CD4-positive, alpha-beta T cell treated with Interleukin-15 for 1 hour (primary cell): ENCODE measurements at regions not wholly inside any gene's neighbourhood (a gene's known extent, or its start where the extent isn't known, plus 50 kb on each side); places are given as distances from the start of the nearest gene placed in this dataset.
"Not testable (repeated sequence)": the region's sequence is repeated elsewhere in the genome, so short reads cannot be mapped to it uniquely, and the experiment has no call there.

Experiments
- DNase-seq: peaks from one replicate; pipeline ENCODE4 v3.0.0-alpha.2; 2020

- DNase-seq, result no peak
Observed at GRCh38 chr3:168839653-168840052, 743.9 kb upstream of the GOLIM4 start.

GRCh38 chr3:168834558-168834957 lies 738.8 kb upstream of the GOLIM4 start:
- DNase-seq, result no peak

- no peak for DNase-seq
Observed at GRCh38 chr3:168828943-168829342, 733.2 kb upstream of the GOLIM4 start.

GRCh38 chr3:168828536-168828935 lies 732.8 kb upstream of the GOLIM4 start:
- no peak for DNase-seq

GRCh38 chr3:168828014-168828413 lies 732.3 kb upstream of the GOLIM4 start:
- DNase-seq, result no peak

GRCh38 chr3:168824107-168824506 lies 728.4 kb upstream of the GOLIM4 start:
- no peak for DNase-seq

- no peak for DNase-seq
Observed at GRCh38 chr3:168823466-168823865, 727.7 kb upstream of the GOLIM4 start.

GRCh38 chr3:168820810-168821415 lies 725.2 kb upstream of the GOLIM4 start:
- DNase-seq, result no peak

- DNase-seq, result no peak
Observed at GRCh38 chr3:168817177-168817576, 721.5 kb upstream of the GOLIM4 start.

- DNase-seq, result no peak
Observed at GRCh38 chr3:168815946-168816345, 720.2 kb upstream of the GOLIM4 start.

GRCh38 chr3:168813225-168813802 lies 717.6 kb upstream of the GOLIM4 start:
- DNase-seq, result no peak

GRCh38 chr3:168812234-168812633 lies 716.5 kb upstream of the GOLIM4 start:
- no peak for DNase-seq

GRCh38 chr3:168808596-168808995 lies 712.9 kb upstream of the GOLIM4 start:
- no peak for DNase-seq

- no peak for DNase-seq
Observed at GRCh38 chr3:168807448-168807847, 711.7 kb upstream of the GOLIM4 start.

GRCh38 chr3:168806871-168807270 lies 711.1 kb upstream of the GOLIM4 start:
- no peak for DNase-seq

GRCh38 chr3:168803536-168803935 lies 707.8 kb upstream of the GOLIM4 start:
- DNase-seq, result no peak

GRCh38 chr3:168802766-168803165 lies 707.0 kb upstream of the GOLIM4 start:
- DNase-seq, result no peak

GRCh38 chr3:168801794-168802193 lies 706.1 kb upstream of the GOLIM4 start:
- no peak for DNase-seq

GRCh38 chr3:168796339-168796738 lies 700.6 kb upstream of the GOLIM4 start:
- DNase-seq, result no peak

- no peak for DNase-seq
Observed at GRCh38 chr3:168794427-168794826, 698.7 kb upstream of the GOLIM4 start.

- DNase-seq, result no peak
Observed at GRCh38 chr3:168782193-168782592, 686.5 kb upstream of the GOLIM4 start.

GRCh38 chr3:168779970-168780645 lies 684.4 kb upstream of the GOLIM4 start:
- not testable (repeated sequence) for DNase-seq

- DNase-seq, result no peak
Observed at GRCh38 chr3:168753724-168754123, 658.0 kb upstream of the GOLIM4 start.

GRCh38 chr3:168752339-168752738 lies 656.6 kb upstream of the GOLIM4 start:
- DNase-seq, result no peak

GRCh38 chr3:168747697-168748096 lies 652.0 kb upstream of the GOLIM4 start:
- no peak for DNase-seq
